Kidney capillary endothelial cell (primary cell): ENCODE measurements at regions not wholly inside any gene's neighbourhood (a gene's known extent, or its start where the extent isn't known, plus 50 kb on each side); places are given as distances from the start of the nearest gene placed in this dataset.
A peak's percentile ranks its signal among the peaks of the same experiment; 100 is the strongest.
"Not testable (repeated sequence)": the region's sequence is repeated elsewhere in the genome, so short reads cannot be mapped to it uniquely, and the experiment has no call there.

ENCODE experiments used
- DNase-seq: peaks from one replicate; pipeline ENCODE4 v3.0.0-alpha.2; 2018; ENCODE audit warnings: low spot score

GRCh38 chr10:52481986-52482555 is 168.0 kb downstream of the DKK1 start:
- DNase-seq, result no peak

GRCh38 chr10:52483587-52483986 is 169.5 kb downstream of the DKK1 start:
- no peak for DNase-seq

- DNase-seq, result no peak
Observed at GRCh38 chr10:52484206-52485065, 170.4 kb downstream of the DKK1 start.

- no peak for DNase-seq
Observed at GRCh38 chr10:52485462-52485861, 171.4 kb downstream of the DKK1 start.

GRCh38 chr10:52486840-52487611 is 172.9 kb downstream of the DKK1 start:
- peak; percentile 35 for DNase-seq

GRCh38 chr10:52488606-52489485 is 174.8 kb downstream of the DKK1 start:
- peak; percentile 47 for DNase-seq

GRCh38 chr10:52491246-52491995 is 177.3 kb downstream of the DKK1 start:
- no peak for DNase-seq

GRCh38 chr10:52499281-52499680 is 185.2 kb downstream of the DKK1 start:
- no peak for DNase-seq

GRCh38 chr10:52500476-52500875 is 186.4 kb downstream of the DKK1 start:
- DNase-seq, result no peak

- DNase-seq, result no peak
Observed at GRCh38 chr10:52502237-52502636, 188.2 kb downstream of the DKK1 start.

- DNase-seq, result not testable (repeated sequence)
Observed at GRCh38 chr10:52505341-52505740, 191.3 kb downstream of the DKK1 start.

GRCh38 chr10:52514481-52514880 is 200.4 kb downstream of the DKK1 start:
- DNase-seq, result no peak

- peak; percentile 27 for DNase-seq
Observed at GRCh38 chr10:52517012-52517411, 202.9 kb downstream of the DKK1 start.

GRCh38 chr10:52523696-52524095 is 209.6 kb downstream of the DKK1 start:
- no peak for DNase-seq

- DNase-seq, result no peak
Observed at GRCh38 chr10:52525761-52526160, 211.7 kb downstream of the DKK1 start.

GRCh38 chr10:52526251-52526823 is 212.3 kb downstream of the DKK1 start:
- no peak for DNase-seq

GRCh38 chr10:52532650-52533290 is 218.7 kb downstream of the DKK1 start:
- DNase-seq, result no peak

GRCh38 chr10:52533986-52534385 is 219.9 kb downstream of the DKK1 start:
- DNase-seq, result no peak

GRCh38 chr10:52539463-52539862 is 225.4 kb downstream of the DKK1 start:
- DNase-seq, result peak; percentile 59

- DNase-seq, result no peak
Observed at GRCh38 chr10:52540479-52540984, 226.5 kb downstream of the DKK1 start.
